GM13976 (cell line): ENCODE measurements at regions not wholly inside any gene's neighbourhood (a gene's known extent, or its start where the extent isn't known, plus 50 kb on each side); places are given as distances from the start of the nearest gene placed in this dataset.

Experiments used
- DNase-seq: peaks from one replicate; pipeline ENCODE4 v3.0.0; 2012; ENCODE audit warnings: low spot score
- in situ Hi-C: fragments of 300-500 bp; cut with MboI; formaldehyde crosslinking; loops from one replicate; pipeline ENCODE4 v1.12.0; 2022; ENCODE audit warnings: low sequenced_read_pairs, mixed read lengths, inconsistent platforms; ENCODE audit not compliant: unreplicated experiment
- TF ChIP-seq, protein P1 (sequence below): IDR thresholded peaks from 2 replicates; pipeline ENCODE4 v1.5.1; 2012; ENCODE audit warnings: borderline replicate concordance, mild to moderate bottlenecking; ENCODE audit not compliant: insufficient read depth; ENCODE audit errors: extremely low read depth, missing control alignments, control extremely low read depth

DNA sequence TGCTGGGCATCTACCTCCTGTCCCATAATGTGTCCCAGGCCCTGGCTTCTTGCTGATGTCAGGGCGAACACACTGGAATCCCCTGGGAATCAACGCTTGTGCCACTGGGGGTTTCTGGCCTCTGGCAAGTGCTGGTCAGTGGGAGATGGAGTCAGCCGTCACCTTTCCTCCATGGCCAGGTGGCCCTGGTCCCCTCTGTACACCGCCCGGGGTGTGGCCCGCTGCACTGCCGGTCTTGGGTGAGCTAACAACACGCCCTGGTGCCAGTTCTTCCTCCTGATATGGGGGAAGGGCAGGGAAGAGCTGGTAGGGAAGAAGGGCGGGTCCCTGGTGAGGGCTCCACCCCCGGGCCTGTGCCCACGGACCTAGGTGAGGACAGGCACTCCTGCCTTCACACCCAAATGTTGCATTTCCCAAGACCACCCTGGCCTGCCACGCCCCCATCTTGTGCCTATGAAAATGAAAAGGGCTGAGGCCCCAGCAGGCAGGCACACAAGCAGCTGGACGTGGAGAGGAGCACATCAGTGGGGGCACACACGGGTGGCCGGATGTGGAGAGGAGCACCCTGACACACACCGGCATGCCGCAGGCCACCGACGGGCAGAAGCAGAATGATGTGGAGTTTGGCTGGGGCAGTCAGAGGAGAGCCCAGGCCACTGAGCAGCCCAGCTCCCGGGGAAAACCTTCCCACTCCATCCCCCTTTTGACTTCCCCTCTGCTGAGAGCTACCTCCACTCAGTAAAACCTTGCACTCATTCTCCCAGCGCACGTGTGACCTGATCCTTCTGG, 140.5 kb downstream of the ASB1 start:
- in situ Hi-C loops, result no loop called here
- peak; percentile 6 for DNase-seq
- TF ChIP-seq, protein P1, sequence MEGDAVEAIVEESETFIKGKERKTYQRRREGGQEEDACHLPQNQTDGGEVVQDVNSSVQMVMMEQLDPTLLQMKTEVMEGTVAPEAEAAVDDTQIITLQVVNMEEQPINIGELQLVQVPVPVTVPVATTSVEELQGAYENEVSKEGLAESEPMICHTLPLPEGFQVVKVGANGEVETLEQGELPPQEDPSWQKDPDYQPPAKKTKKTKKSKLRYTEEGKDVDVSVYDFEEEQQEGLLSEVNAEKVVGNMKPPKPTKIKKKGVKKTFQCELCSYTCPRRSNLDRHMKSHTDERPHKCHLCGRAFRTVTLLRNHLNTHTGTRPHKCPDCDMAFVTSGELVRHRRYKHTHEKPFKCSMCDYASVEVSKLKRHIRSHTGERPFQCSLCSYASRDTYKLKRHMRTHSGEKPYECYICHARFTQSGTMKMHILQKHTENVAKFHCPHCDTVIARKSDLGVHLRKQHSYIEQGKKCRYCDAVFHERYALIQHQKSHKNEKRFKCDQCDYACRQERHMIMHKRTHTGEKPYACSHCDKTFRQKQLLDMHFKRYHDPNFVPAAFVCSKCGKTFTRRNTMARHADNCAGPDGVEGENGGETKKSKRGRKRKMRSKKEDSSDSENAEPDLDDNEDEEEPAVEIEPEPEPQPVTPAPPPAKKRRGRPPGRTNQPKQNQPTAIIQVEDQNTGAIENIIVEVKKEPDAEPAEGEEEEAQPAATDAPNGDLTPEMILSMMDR, result no peak

DNA sequence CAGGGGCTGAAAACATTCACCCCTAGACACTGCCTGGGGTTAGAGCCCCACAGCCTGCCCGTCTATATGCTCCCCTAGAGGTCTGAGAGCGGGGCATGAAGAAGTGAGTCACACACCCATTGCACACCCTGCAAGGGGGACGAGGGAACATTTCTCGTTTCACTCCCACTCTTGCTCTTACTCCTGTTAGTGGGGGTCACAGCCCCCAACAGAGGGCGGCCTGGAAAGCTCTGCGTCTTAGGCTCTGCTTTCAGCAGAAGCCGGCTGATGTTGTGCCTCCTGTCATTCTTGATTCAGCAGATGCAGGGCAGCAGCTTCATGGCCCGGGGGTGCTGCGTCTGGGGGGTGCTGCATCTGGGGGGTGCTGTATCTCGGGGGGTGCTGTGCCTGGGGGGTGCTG, 141.3 kb downstream of the ASB1 start:
- in situ Hi-C loops, result no loop called here
- peak; percentile 3 for DNase-seq
- TF ChIP-seq, protein P1, result no peak

DNA sequence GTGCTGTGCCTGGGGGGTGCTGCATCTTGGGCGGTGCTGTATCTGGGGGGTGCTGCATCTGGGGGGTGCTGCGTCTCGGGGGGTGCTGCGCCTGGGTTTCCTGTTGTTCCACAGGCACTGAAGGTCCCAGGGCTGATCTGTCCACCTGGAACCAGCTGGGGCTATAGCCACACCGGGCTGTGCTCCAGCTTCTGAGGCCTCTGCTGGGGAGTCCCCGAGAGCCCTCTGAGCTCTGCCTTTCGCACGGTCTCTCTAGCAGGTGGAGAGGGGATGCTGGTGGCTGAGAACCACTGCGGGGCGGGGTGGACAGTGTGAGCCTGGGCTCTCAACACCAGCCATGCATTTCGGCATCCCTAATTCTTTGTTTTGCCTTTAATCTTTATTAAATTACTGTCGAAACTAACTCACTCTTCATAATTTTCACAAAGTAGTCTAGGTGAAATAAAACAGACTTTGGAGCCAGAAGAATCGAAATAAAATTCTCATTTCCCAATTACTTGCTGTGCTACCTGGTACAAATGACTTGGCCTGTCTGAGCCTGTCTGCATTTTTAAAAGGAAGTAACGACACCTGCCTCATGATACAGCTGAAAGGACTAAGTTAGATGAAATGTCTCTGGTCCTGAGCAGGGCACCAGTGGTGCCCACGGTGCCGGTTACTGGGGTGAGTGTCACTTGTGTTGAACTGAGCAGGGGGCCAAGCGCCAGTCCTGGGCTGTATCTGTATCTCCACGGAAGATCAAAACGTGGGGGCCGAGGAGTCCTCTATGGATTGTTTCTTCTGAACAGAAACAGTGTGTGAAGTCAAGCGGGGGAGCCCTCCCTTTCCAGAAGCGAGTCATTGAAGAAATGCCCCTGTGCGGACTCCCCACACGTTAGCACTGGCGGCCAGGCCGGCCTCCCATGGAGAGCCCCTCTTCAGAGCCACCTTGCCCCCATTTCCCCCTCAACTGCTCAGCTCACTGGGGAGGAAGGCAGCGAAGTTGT, 142.0 kb downstream of the ASB1 start:
- TF ChIP-seq, protein P1, result no peak
- peak; percentile 12 for DNase-seq
- in situ Hi-C loops, result no loop called here

DNA sequence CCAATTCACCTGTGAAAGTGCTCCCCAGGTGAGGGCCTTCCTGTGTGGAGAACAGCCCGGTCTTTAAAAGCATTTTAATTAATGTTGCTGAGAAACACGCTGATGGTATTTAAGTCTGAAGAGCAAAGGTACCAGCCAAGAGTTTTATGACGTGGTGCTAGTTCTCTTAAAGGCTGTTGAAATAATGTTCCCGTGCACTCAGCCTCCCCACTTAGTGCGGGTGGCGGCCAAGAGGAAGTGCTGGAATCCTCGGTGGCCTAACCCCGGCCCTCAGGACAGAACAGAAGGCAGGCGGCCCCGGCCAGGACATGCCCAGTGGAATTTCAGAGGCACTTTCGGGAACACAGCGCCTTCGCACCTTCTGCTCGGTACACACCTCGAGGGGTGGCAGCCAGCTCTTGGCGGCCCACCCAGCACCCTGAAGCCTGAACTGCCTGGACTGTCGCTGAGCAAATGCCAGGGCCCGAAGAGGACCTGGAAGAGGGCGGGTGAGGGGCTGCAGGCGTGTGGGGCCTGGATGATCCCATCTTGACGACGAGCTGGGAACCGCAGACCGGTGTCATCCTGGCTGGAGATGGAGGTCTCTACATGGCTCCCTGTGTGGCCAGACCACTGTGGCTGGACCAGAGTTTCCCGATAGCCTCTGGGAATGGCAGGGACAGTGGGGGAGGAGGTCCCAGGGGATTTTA, 142.9 kb downstream of the ASB1 start:
- in situ Hi-C loops, result no loop called here
- DNase-seq, result peak; percentile 9
- TF ChIP-seq, protein P1, result no peak

GRCh38 chr2:238570391-238570790, 143.7 kb downstream of the ASB1 start:
- DNase-seq, result no peak
- TF ChIP-seq, protein P1, result no peak
- in situ Hi-C loops, result no loop called here

GRCh38 chr2:238570926-238571325, 144.2 kb downstream of the ASB1 start:
- DNase-seq, result no peak
- TF ChIP-seq, protein P1, result no peak
- in situ Hi-C loops, result no loop called here
